BE2C (cell line): ENCODE measurements at regions not wholly inside any gene's neighbourhood (a gene's known extent, or its start where the extent isn't known, plus 50 kb on each side); places are given as distances from the start of the nearest gene placed in this dataset.
A peak's percentile ranks its signal among the peaks of the same experiment; 100 is the strongest.

Source experiments
- DNase-seq: peaks from one replicate; pipeline ENCODE4 v3.0.0-alpha.2; 2020
- H3K27me3 ChIP-seq: fragments of 250-450 bp; sonication (Bioruptor Pico); 2 replicates; pipeline ENCODE4 v1.5.1; 2020; ENCODE audit warnings: mild to moderate bottlenecking
- H3K36me3 ChIP-seq: fragments of 250-450 bp; sonication (Bioruptor Pico); 2 replicates; pipeline ENCODE4 v1.5.1; 2020; ENCODE audit warnings: mild to moderate bottlenecking
- H3K4me1 ChIP-seq: fragments of 250-450 bp; sonication (Bioruptor Pico); 2 replicates; pipeline ENCODE4 v1.5.1; 2020
- H3K4me3 ChIP-seq: 2 replicates; pipeline ENCODE4 v1.5.1; 2011; ENCODE audit warnings: low read depth, low read length
- H3K9me3 ChIP-seq: fragments of 250-450 bp; sonication (Bioruptor Pico); 2 replicates; pipeline ENCODE4 v1.5.1; 2020
- CTCF ChIP-seq: IDR thresholded peaks from 2 replicates; pipeline ENCODE4 v1.5.1; 2012; ENCODE audit warnings: mild to moderate bottlenecking, low read depth, low read length

- Histone ChIP-seq H3K9me3 (0 out of 2 replicates have a peak, but pooled peaks cover 3% of the 10 kb centered on the region), H3K4me1 (no peaks in the 10 kb centered on the region), H3K4me3 (no peak overlapping the region), H3K27me3 (peaks cover 35% of the 10 kb centered on the region), H3K36me3 (no peaks in the 10 kb centered on the region)
- DNase-seq: peak; percentile 13
- no peak for TF ChIP-seq CTCF
These were observed 96.9 kb upstream of the BHLHE23 start for GRCh38 chr20:63103402-63104311.

- Histone ChIP-seq H3K36me3 (no peaks in the 10 kb centered on the region), H3K27me3 (peaks cover 40% of the 10 kb centered on the region), H3K9me3 (0 out of 2 replicates have a peak, but pooled peaks cover 1% of the 10 kb centered on the region), H3K4me3 (no peak overlapping the region), H3K4me1 (no peaks in the 10 kb centered on the region)
- no peak for TF ChIP-seq CTCF
- peak; percentile 24 for DNase-seq
These were observed 96.1 kb upstream of the BHLHE23 start for GRCh38 chr20:63102721-63103375.

- Histone ChIP-seq H3K9me3 (no peaks in the 10 kb centered on the region), H3K36me3 (no peaks in the 10 kb centered on the region), H3K4me3 (peak overlapping the region; percentile 47), H3K27me3 (peaks cover 46% of the 10 kb centered on the region), H3K4me1 (no peaks in the 10 kb centered on the region)
- TF ChIP-seq CTCF: no peak
- peak; percentile 25 for DNase-seq
These were observed 95.3 kb upstream of the BHLHE23 start for GRCh38 chr20:63101781-63102720.

- DNase-seq: peak; percentile 8
- H3K4me3 ChIP-seq: no peak overlapping the region
- H3K4me1 ChIP-seq: no peaks in the 10 kb centered on the region
- H3K36me3 ChIP-seq: no peaks in the 10 kb centered on the region
- no peak for TF ChIP-seq CTCF
- no peaks in the 10 kb centered on the region for H3K9me3 ChIP-seq
- H3K27me3 ChIP-seq: peaks cover 55% of the 10 kb centered on the region
These were observed 94.3 kb upstream of the BHLHE23 start for GRCh38 chr20:63100926-63101699.

- DNase-seq: peak; percentile 5
- no peaks in the 10 kb centered on the region for H3K9me3 ChIP-seq
- TF ChIP-seq CTCF: no peak
- H3K4me3 ChIP-seq: no peak overlapping the region
- H3K4me1 ChIP-seq: no peaks in the 10 kb centered on the region
- no peaks in the 10 kb centered on the region for H3K36me3 ChIP-seq
- peaks cover 63% of the 10 kb centered on the region for H3K27me3 ChIP-seq
These were observed 93.6 kb upstream of the BHLHE23 start for GRCh38 chr20:63100174-63100925.
